Trophoblast cell (in vitro differentiated cells and primary cell): ENCODE measurements at regions not wholly inside any gene's neighbourhood (a gene's known extent, or its start where the extent isn't known, plus 50 kb on each side); places are given as distances from the start of the nearest gene placed in this dataset.

Experiments
- DNase-seq, 2 donors: peaks; one replicate each; pipeline ENCODE4 v3.0.0-alpha.2; 2016
- H2AFZ ChIP-seq: 2 replicates; pipeline ENCODE4 v1.6.1; 2013; ENCODE audit warnings: low read length, moderate library complexity, mild to moderate bottlenecking; ENCODE audit not compliant: insufficient read depth, poor library complexity
- H2AK5ac ChIP-seq: 2 replicates; pipeline ENCODE4 v1.6.1; 2013; ENCODE audit warnings: mild to moderate bottlenecking, low read length
- H2BK120ac ChIP-seq: 2 replicates; pipeline ENCODE4 v1.6.1; 2013; ENCODE audit warnings: low read length, mild to moderate bottlenecking, moderate library complexity; ENCODE audit not compliant: insufficient read depth, poor library complexity
- H2BK12ac ChIP-seq: 2 replicates; pipeline ENCODE4 v1.6.1; 2013; ENCODE audit warnings: mild to moderate bottlenecking, low read length, moderate library complexity
- H2BK5ac ChIP-seq: 2 replicates; pipeline ENCODE4 v1.6.1; 2013; ENCODE audit warnings: low read length, low read depth, moderate library complexity, mild to moderate bottlenecking; ENCODE audit not compliant: poor library complexity
- H3K14ac ChIP-seq: 2 replicates; pipeline ENCODE4 v1.6.1; 2013; ENCODE audit warnings: mild to moderate bottlenecking, low read length
- H3K18ac ChIP-seq: 2 replicates; pipeline ENCODE4 v1.6.1; 2013; ENCODE audit warnings: mild to moderate bottlenecking, low read length
- H3K23ac ChIP-seq: 2 replicates; pipeline ENCODE4 v1.6.1; 2013; ENCODE audit warnings: low read length
- H3K27ac ChIP-seq: 2 replicates; pipeline ENCODE4 v1.5.1; 2013; ENCODE audit warnings: low read depth, mild to moderate bottlenecking, inconsistent platforms, low read length, moderate library complexity
- H3K27me3 ChIP-seq: 2 replicates; pipeline ENCODE4 v1.6.1; 2013; ENCODE audit warnings: inconsistent platforms, mild to moderate bottlenecking, low read length, moderate library complexity; ENCODE audit not compliant: insufficient read depth
- H3K36me3 ChIP-seq, 2 experiments: 1 replicate in 1 of 2; 2 replicates in 1 of 2; pipeline ENCODE4 v1.6.1; 2013; ENCODE audit warnings: low read length in 2 of 2, mild to moderate bottlenecking in 2 of 2, moderate library complexity in 1 of 2; ENCODE audit not compliant: insufficient read depth in 2 of 2, control insufficient read depth in 1 of 2
- H3K4ac ChIP-seq: 2 replicates; pipeline ENCODE4 v1.6.1; 2013; ENCODE audit warnings: low read depth, mild to moderate bottlenecking, low read length, moderate library complexity
- H3K4me1 ChIP-seq, 2 experiments: 1 replicate in 1 of 2; 2 replicates in 1 of 2; pipeline ENCODE4 v1.6.1; 2013; ENCODE audit warnings: low read length in 2 of 2, mild to moderate bottlenecking in 2 of 2, moderate library complexity in 1 of 2; ENCODE audit not compliant: insufficient read depth in 2 of 2, control insufficient read depth in 1 of 2
- H3K4me2 ChIP-seq: 2 replicates; pipeline ENCODE4 v1.6.1; 2013; ENCODE audit warnings: inconsistent platforms, mild to moderate bottlenecking, low read length, moderate library complexity
- H3K4me3 ChIP-seq: 2 replicates; pipeline ENCODE4 v1.5.1; 2013; ENCODE audit warnings: mild to moderate bottlenecking, low read depth, low read length, inconsistent platforms
- H3K79me1 ChIP-seq: one replicate; pipeline ENCODE4 v1.6.1; 2013; ENCODE audit warnings: low read length
- H3K79me2 ChIP-seq: 2 replicates; pipeline ENCODE4 v1.6.1; 2013; ENCODE audit warnings: low read length, mild to moderate bottlenecking; ENCODE audit not compliant: control insufficient read depth, insufficient read depth, poor library complexity
- H3K9ac ChIP-seq: 2 replicates; pipeline ENCODE4 v1.6.1; 2013; ENCODE audit warnings: mild to moderate bottlenecking, low read length
- H3K9me3 ChIP-seq: 2 replicates; pipeline ENCODE4 v1.6.1; 2013; ENCODE audit warnings: low read depth, mild to moderate bottlenecking, control low read depth, inconsistent platforms, low read length; ENCODE audit not compliant: insufficient read depth
- H4K12ac ChIP-seq: 2 replicates; pipeline ENCODE4 v1.6.1; 2013; ENCODE audit warnings: low read depth, mild to moderate bottlenecking, low read length, moderate library complexity
- H4K8ac ChIP-seq: 2 replicates; pipeline ENCODE4 v1.6.1; 2013; ENCODE audit warnings: low read depth, mild to moderate bottlenecking, low read length, moderate library complexity
- H4K91ac ChIP-seq: one replicate; pipeline ENCODE4 v1.6.1; 2013; ENCODE audit warnings: low read depth, mild to moderate bottlenecking, low read length, moderate library complexity
- WGBS: extraction: QIAGEN DNeasy Blood & Tissue Kit; methylation state at CpG from one replicate; pipeline ENCODE4 v1.1.7; 2013; ENCODE audit warnings: missing lambda C conversion rate; ENCODE audit not compliant: insufficient read length, insufficient coverage; ENCODE audit errors: extremely low coverage; 5-methylcytosine and 5-hydroxymethylcytosine counted together

DNA sequence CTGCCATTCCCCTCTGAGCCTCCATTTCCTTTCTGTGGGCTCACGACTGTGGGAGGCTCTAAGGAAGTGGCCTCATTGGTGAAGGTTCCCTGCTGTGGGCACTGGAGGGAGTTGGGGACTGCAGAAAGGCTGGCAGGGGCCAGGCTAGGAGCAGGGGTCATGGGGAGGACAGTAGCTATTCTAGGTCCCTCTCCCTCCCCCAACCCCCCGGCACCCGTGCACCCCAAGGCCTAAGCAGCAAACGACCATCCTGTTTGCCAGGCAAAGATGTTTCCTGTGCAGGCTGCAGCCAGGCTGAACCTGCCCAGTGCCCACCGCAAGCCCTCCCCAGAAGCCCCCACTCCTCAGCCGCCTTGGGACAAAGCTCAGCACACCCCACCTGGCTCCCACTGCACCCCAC lies 189.4 kb downstream of the MN1 start:
- Histone ChIP-seq H4K12ac (no peak overlapping the region), H3K4me2 (no peak overlapping the region), H3K79me2 (no peaks in the 10 kb centered on the region), H3K9me3 (no peaks in the 10 kb centered on the region), H2AFZ (no peak overlapping the region), H3K9ac (no peak overlapping the region), H3K18ac (no peak overlapping the region), H2BK12ac (no peak overlapping the region), H2AK5ac (no peak overlapping the region), H3K14ac (no peak overlapping the region), H3K27ac (no peak overlapping the region), H2BK120ac (no peak overlapping the region), H3K36me3 (no peaks in the 10 kb centered on the region), H3K23ac (no peak overlapping the region), H4K91ac (no peak overlapping the region), H2BK5ac (no peak overlapping the region), H3K4ac (no peak overlapping the region), H3K4me3 (no peak overlapping the region), H4K8ac (no peak overlapping the region), H3K4me1 (peaks cover 2 to 3% of the 10 kb centered on the region in 2 experiments), H3K79me1 (no peaks in the 10 kb centered on the region), H3K27me3 (no peaks in the 10 kb centered on the region)
- no CpG with 5 or more reads among the region's 6 CpGs for WGBS
- no peak for DNase-seq

DNA sequence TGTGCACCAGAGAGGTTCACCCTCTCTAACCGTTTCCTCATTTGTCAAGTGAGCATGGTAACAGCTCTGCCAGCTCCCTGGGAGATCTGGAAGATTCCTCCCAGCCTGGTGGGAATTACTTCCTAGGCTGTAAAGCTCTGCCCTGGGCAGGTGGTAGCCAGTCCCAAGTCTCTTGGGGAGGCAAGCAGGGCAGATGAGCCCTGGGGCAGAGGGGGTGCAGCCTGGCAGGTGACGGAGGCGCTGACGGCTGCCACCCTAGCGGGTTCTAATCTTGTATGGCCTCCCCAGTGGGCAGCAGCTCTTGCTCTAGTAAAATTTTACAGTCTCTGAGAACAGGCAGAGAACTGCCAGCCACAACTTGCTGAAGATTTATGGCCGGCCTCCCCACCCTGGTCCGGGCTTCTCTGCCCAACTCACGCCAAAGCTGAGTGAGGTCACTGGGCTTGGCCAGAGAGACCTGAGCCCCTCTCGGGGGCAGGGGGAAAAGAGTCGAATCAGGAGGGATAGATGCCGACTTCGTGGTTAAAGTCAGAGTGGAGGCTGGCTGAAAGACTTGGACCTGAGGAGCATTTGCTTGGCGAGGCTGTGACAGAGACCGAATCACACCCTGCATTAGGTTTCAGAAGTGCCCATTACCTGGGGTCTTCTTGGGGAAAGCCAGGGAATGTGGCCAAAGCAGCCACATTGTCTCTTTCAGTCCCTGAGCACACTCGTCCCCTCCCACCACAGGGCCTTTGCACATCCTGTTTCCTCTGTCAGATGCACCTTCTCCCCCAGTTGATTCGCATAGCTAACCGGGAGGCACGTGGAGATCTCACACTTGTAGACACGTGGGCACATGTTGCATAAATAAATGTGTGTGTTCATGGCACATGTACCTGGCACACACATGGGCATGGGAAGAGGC lies 188.2 kb downstream of the MN1 start:
- Histone ChIP-seq H4K91ac (no peak overlapping the region), H2AK5ac (no peak overlapping the region), H3K4me3 (no peak overlapping the region), H3K18ac (no peak overlapping the region), H3K9ac (no peak overlapping the region), H2BK120ac (no peak overlapping the region), H3K9me3 (no peaks in the 10 kb centered on the region), H3K79me1 (no peaks in the 10 kb centered on the region), H4K8ac (no peak overlapping the region), H3K14ac (no peak overlapping the region), H2BK5ac (no peak overlapping the region), H3K23ac (no peak overlapping the region), H3K36me3 (no peaks in the 10 kb centered on the region), H2BK12ac (no peak overlapping the region), H3K79me2 (no peaks in the 10 kb centered on the region), H3K27ac (no peak overlapping the region), H3K27me3 (no peaks in the 10 kb centered on the region), H3K4me2 (no peak overlapping the region), H3K4me1 (peaks cover 2 to 3% of the 10 kb centered on the region in 2 experiments), H2AFZ (no peak overlapping the region), H4K12ac (no peak overlapping the region), H3K4ac (no peak overlapping the region)
- WGBS: no CpG with 5 or more reads among the region's 19 CpGs
- no peak for DNase-seq

- H3K79me1 ChIP-seq: no peaks in the 10 kb centered on the region
- H3K9me3 ChIP-seq: no peaks in the 10 kb centered on the region
- no peak overlapping the region for H3K4me2 ChIP-seq
- no peak overlapping the region for H3K27ac ChIP-seq
- no peak overlapping the region for H2BK120ac ChIP-seq
- H3K4me3 ChIP-seq: no peak overlapping the region
- no peaks in the 10 kb centered on the region for H3K27me3 ChIP-seq
- H2BK12ac ChIP-seq: no peak overlapping the region
- no peak overlapping the region for H3K9ac ChIP-seq
- no peak overlapping the region for H4K8ac ChIP-seq
- no peak overlapping the region for H3K23ac ChIP-seq
- peaks cover 2 to 3% of the 10 kb centered on the region in 2 experiments for H3K4me1 ChIP-seq
- no peak overlapping the region for H2BK5ac ChIP-seq
- H3K4ac ChIP-seq: no peak overlapping the region
- WGBS: no CpG with 5 or more reads among the region's 56 CpGs
- H3K18ac ChIP-seq: no peak overlapping the region
- H2AFZ ChIP-seq: no peak overlapping the region
- no peak overlapping the region for H4K12ac ChIP-seq
- no peak overlapping the region for H3K14ac ChIP-seq
- no peak overlapping the region for H2AK5ac ChIP-seq
- no peak overlapping the region for H4K91ac ChIP-seq
- no peak for DNase-seq
- H3K79me2 ChIP-seq: no peaks in the 10 kb centered on the region
- H3K36me3 ChIP-seq: no peaks in the 10 kb centered on the region
Measured at GRCh38 chr22:27614006-27614649, 187.4 kb downstream of the MN1 start.

DNA sequence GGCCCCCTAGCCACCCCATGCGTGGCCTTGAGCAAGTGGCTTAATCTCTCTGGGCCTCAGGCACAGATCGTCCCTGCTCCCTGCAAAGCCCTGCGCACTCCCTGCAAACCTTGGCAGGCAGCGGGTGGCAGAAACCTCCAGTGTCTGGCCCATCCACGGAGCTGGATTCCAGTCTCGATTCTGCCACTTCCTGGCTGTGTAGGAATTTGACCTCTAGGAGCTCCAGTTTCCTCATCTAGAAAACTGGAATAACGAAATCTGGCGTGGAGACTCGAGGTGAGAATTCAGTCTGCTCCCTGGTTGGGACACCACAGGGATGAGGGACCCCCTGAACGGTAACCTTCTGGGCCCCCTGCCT lies 186.9 kb downstream of the MN1 start:
- Histone ChIP-seq H2BK120ac (no peak overlapping the region), H4K12ac (no peak overlapping the region), H3K4me2 (no peak overlapping the region), H2AK5ac (no peak overlapping the region), H3K23ac (no peak overlapping the region), H3K9ac (no peak overlapping the region), H3K79me1 (no peaks in the 10 kb centered on the region), H4K8ac (no peak overlapping the region), H3K9me3 (no peaks in the 10 kb centered on the region), H2BK5ac (no peak overlapping the region), H3K14ac (no peak overlapping the region), H4K91ac (no peak overlapping the region), H3K4me3 (no peak overlapping the region), H3K18ac (no peak overlapping the region), H3K4ac (no peak overlapping the region), H3K4me1 (peaks cover 2 to 3% of the 10 kb centered on the region in 2 experiments), H2AFZ (no peak overlapping the region), H3K27me3 (no peaks in the 10 kb centered on the region), H3K27ac (no peak overlapping the region), H2BK12ac (no peak overlapping the region), H3K79me2 (no peaks in the 10 kb centered on the region), H3K36me3 (no peaks in the 10 kb centered on the region)
- no CpG with 5 or more reads among the region's 10 CpGs for WGBS
- DNase-seq: peak in 1 of 2 donors; percentile 13
